Stimulated activated naive CD4-positive, alpha-beta T cell (primary cell): ENCODE measurements at regions not wholly inside any gene's neighbourhood (a gene's known extent, or its start where the extent isn't known, plus 50 kb on each side); places are given as distances from the start of the nearest gene placed in this dataset.

ENCODE experiments used
- DNase-seq, 6 experiments: peaks; one replicate each; lab custom pipeline; 2025; lab: John Stamatoyannopoulos, UW

GRCh38 chr5:109945097-109945678 is 255.5 kb downstream of the MAN2A1 start:
- no peak for DNase-seq

- no peak for DNase-seq
Measured at GRCh38 chr5:109945723-109946480, 256.2 kb downstream of the MAN2A1 start.

GRCh38 chr5:109946610-109947009 is 256.9 kb downstream of the MAN2A1 start:
- no peak for DNase-seq

DNA sequence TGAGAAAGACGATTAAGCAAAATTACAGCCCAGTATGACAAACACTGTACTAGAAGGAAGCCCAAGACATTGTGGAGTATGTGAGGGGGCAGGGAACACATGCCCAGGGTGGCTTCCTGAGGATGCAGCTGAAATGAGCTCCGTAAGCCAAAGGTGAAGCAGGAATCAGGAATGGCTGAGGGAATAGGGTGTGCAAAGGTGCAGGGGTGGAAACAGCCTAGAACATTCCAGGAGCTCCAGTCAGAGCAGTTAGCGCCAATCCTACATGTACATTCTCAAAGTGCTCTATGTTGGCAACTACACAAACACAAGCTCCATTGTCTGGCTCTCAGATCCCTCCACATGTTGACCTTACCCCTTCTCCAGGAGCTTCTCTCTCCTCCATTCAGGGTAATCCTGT is 257.9 kb downstream of the MAN2A1 start:
- DNase-seq = no peak

DNA sequence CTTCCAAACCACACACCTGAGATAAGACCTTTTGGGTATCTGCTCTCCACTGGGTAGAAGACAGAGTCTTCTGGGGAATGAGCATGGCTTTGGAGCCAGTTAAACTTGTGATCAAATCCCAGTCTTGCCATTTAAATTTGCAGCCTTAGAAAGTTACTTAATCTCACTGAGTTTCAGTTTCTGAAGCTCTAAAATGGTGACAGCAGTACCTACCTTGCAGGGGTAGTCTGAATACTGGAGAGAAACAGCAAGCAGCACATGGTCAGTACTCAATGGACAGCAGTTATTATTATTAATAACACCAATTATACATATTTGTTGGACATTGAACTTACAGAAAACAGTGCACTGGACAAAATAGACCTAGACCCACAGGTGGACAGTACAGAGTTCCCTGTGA is 260.9 kb downstream of the MAN2A1 start:
- DNase-seq = no peak

GRCh38 chr5:109951348-109951747 is 261.6 kb downstream of the MAN2A1 start:
- DNase-seq = no peak

DNA sequence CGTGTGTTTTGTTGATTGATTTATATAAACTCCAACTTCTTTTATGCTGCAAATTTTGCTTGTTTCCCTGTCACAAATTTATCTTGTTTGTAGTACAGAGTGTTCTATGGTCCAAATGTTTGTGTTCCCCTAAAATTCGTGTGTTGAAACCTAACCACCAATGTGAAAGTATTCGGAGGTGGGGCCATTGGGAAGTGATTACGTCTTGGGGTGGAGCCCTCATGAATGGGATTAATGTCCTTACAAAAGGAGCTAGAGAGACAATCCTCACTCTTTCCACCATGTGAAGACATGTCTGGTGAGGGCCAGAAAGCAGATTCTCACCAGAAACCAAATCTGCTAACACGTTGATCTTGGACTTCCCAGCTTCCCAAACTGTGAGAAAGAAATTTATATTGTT is 262.0 kb downstream of the MAN2A1 start:
- no peak for DNase-seq

- DNase-seq = no peak
Measured at GRCh38 chr5:109953761-109954160, 264.0 kb downstream of the MAN2A1 start.

- DNase-seq = no peak
Measured at GRCh38 chr5:109956884-109957283, 267.2 kb downstream of the MAN2A1 start.

DNA sequence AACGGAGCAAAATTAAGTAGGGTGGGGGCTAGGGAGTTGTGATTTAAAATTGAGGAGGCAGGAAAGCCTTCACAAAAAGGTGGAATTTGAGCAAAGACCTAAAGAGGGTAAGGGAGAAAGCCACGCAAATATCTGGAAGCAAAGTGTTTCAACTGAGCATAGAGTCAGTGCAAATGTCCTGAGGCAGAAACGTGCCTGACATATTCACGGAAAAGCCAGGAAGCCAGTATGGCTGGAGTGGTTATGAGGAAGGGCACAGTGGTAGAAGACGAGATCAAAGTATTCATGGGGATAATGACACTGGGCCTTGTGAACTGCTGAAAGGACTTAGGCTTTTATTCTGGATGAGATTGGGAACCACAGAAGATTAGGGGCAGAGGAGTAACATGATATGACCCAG is 268.4 kb downstream of the MAN2A1 start:
- DNase-seq = no peak

DNA sequence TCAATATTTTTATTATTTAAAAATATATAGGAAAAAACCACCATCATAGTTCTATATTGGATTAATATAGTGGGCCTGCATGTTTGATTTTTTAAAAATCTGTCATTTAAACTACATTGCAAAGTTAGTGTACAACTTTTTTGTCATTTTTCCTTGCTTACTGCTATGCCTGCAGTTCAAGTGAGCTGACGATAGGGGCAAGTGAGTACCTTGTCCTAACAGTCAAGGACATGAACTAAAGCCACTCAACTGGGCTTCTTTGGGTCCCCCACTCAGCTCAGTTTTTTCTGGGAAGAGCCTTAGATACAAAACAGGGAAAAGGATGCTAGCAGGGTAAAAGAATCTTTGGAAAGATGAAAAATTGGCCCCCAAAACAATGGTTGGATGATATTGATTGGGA is 269.9 kb downstream of the MAN2A1 start:
- DNase-seq = no peak

GRCh38 chr5:109961751-109962150 is 272.0 kb downstream of the MAN2A1 start:
- no peak for DNase-seq

GRCh38 chr5:109962882-109963603 is 273.3 kb downstream of the MAN2A1 start:
- DNase-seq = no peak

- no peak for DNase-seq
Measured at GRCh38 chr5:109964136-109964535, 274.4 kb downstream of the MAN2A1 start.

- no peak for DNase-seq
Measured at GRCh38 chr5:109965634-109966033, 275.9 kb downstream of the MAN2A1 start.

DNA sequence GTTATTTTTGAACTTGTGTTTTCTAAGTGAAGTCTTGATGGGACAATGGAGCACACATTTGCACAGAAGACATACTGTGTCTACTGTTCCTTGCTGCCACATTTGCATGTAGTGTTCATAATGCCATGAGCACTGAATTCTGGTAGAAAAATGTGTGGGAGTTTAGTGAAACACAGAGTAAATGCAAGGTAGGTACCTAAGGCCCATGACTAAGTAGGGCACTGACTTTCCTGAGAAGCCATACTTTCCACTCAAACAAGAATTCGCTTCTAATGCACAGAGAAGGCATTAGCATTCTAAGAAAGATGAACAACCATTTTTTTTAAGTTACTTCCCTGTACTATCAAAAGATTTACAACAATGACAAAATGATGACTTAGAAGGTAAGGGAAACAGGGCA is 282.2 kb downstream of the MAN2A1 start:
- DNase-seq = no peak

- no peak for DNase-seq
Measured at GRCh38 chr5:109981979-109982378, 292.3 kb downstream of the MAN2A1 start.

DNA sequence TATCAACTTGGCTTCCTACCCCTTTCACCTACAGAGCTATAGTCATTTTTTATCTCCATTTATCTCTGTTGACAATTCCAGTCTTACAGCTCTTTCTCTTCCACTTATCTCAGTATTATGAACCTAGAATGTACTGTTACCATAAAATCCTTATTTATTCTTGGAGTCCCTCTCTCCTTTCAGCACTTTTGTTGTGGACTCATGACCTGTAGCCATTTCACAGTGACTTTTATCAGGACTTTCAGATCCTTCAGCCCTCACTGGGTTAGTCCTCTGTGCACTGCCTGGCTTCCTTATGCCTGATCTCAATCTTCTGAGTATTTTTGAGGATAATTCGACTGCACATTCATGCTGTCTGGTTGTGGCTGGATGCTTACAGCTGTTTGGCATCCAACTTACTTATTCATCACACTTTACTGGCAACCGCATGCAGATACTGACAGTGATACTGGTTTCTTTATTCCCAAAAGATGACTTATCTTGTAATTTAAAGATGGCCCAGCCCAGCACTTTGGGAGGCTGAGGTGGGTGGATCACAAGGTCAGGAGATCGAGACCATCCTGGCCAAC is 293.3 kb downstream of the MAN2A1 start:
- no peak for DNase-seq

DNA sequence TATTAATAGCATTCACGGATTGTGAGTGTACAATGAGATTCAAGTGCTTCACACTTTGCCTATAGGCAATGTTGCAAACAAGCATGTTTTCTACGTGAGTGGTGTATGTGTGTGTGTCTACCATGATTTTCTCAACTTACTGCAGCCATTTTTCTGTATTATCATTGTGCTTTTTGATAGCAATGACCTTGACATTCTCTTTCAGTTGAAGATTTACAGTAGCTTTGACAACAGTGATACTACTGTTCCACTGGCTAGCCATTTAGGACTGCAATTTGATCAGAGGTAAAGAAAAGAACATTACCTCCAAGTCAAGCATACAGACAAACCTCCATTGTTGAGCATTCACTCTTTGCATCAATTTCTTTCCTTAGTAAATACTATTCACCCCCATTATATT is 297.0 kb downstream of the MAN2A1 start:
- DNase-seq = no peak

- no peak for DNase-seq
Measured at GRCh38 chr5:109987355-109987754, 297.6 kb downstream of the MAN2A1 start.

GRCh38 chr5:109987970-109988369 is 298.2 kb downstream of the MAN2A1 start:
- DNase-seq = no peak

DNA sequence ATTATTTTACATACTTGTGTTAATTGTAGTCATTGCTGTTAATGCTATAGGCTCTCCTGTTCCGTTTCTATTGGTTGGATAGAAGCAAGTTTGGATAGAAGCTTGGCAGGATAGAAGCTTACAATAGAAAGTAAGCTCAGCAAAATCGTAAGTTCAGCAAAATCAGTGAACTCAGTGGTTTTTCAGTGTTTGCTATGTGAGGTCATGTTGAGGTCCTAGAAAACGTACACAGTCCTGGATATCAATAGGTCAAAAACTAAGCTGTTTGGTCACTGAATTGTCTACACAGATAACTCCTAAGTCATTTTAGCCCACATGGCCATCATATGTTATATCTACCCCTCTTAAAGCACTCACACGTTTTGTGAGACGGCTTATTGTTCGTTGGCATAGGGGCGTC is 299.4 kb downstream of the MAN2A1 start:
- no peak for DNase-seq
